Neural progenitor cell (in vitro differentiated cells): ENCODE measurements at regions not wholly inside any gene's neighbourhood (a gene's known extent, or its start where the extent isn't known, plus 50 kb on each side); places are given as distances from the start of the nearest gene placed in this dataset.

ENCODE experiments used
- DNase-seq: peaks from one replicate; pipeline ENCODE4 v3.0.0-alpha.2; 2016; ENCODE audit warnings: low spot score
- H2AFZ ChIP-seq: fragments of 200-600 bp; sonication (generic); replicated peaks from 2 replicates; pipeline ENCODE4 v1.6.1; 2016; ENCODE audit warnings: antibody characterized with exemption
- H3F3A ChIP-seq: fragments of 200-600 bp; sonication (generic); 2 replicates; pipeline ENCODE4 v1.6.1; 2016; ENCODE audit warnings: antibody characterized with exemption, low read depth
- H3K27ac ChIP-seq: fragments of 200-600 bp; sonication (generic); 2 replicates; pipeline ENCODE4 v1.5.1; 2016; ENCODE audit warnings: mild to moderate bottlenecking
- H3K27me3 ChIP-seq: fragments of 200-600 bp; sonication (generic); 2 replicates; pipeline ENCODE4 v1.6.1; 2016; ENCODE audit warnings: mild to moderate bottlenecking, moderate library complexity
- H3K36me3 ChIP-seq: fragments of 200-600 bp; sonication (generic); 2 replicates; pipeline ENCODE4 v1.5.1; 2016
- H3K4me1 ChIP-seq: fragments of 200-600 bp; sonication (generic); 2 replicates; pipeline ENCODE4 v1.6.1; 2016; ENCODE audit warnings: mixed run types
- H3K4me2 ChIP-seq: fragments of 200-600 bp; sonication (generic); 2 replicates; pipeline ENCODE4 v1.6.1; 2016
- H3K4me3 ChIP-seq: fragments of 200-600 bp; sonication (generic); 2 replicates; pipeline ENCODE4 v1.5.1; 2016
- H3K79me2 ChIP-seq: fragments of 200-600 bp; sonication (generic); 2 replicates; pipeline ENCODE4 v1.6.1; 2016; ENCODE audit warnings: low read depth
- H3K9ac ChIP-seq: fragments of 200-600 bp; sonication (generic); 2 replicates; pipeline ENCODE4 v1.6.1; 2016
- H3K9me3 ChIP-seq: fragments of 200-600 bp; sonication (generic); 2 replicates; pipeline ENCODE4 v1.5.1; 2016; ENCODE audit warnings: low read depth
- H4K20me1 ChIP-seq: fragments of 200-600 bp; sonication (generic); 2 replicates; pipeline ENCODE4 v1.6.1; 2016; ENCODE audit warnings: low read depth
- H3K27ac Mint-ChIP-seq: 3 replicates; pipeline ENCODE4 v1.8.0; 2021; ENCODE audit warnings: mixed read lengths
- H3K27me3 Mint-ChIP-seq: 2 replicates; pipeline ENCODE4 v1.8.0; 2022; ENCODE audit warnings: low read depth, mild to moderate bottlenecking, inconsistent platforms, moderate library complexity, mixed read lengths; ENCODE audit not compliant: insufficient read depth
- H3K36me3 Mint-ChIP-seq: 3 replicates; pipeline ENCODE4 v1.8.0; 2021; ENCODE audit warnings: mixed read lengths
- H3K4me1 Mint-ChIP-seq: 3 replicates; pipeline ENCODE4 v1.8.0; 2021; ENCODE audit warnings: mixed read lengths
- H3K4me3 Mint-ChIP-seq: 3 replicates; pipeline ENCODE4 v1.8.0; 2021; ENCODE audit warnings: mild to moderate bottlenecking, moderate library complexity, mixed read lengths
- H3K9me3 Mint-ChIP-seq: 3 replicates; pipeline ENCODE4 v1.8.0; 2020; ENCODE audit warnings: mixed read lengths
- EZH2 ChIP-seq: fragments of 200-600 bp; sonication (generic); IDR thresholded peaks from 2 replicates; pipeline ENCODE4 v1.6.1; 2017; ENCODE audit warnings: antibody characterized with exemption, mild to moderate bottlenecking, moderate library complexity
- EZH2phosphoT487 ChIP-seq: fragments of 200-600 bp; sonication (generic); IDR thresholded peaks from 2 replicates; pipeline ENCODE4 v1.6.1; 2017; ENCODE audit warnings: antibody characterized with exemption
- TF ChIP-seq, protein P1 (sequence below): fragments of 200-600 bp; sonication (generic); IDR thresholded peaks from 2 replicates; pipeline ENCODE4 v1.5.1; 2017; ENCODE audit warnings: antibody characterized with exemption, mild to moderate bottlenecking

DNA sequence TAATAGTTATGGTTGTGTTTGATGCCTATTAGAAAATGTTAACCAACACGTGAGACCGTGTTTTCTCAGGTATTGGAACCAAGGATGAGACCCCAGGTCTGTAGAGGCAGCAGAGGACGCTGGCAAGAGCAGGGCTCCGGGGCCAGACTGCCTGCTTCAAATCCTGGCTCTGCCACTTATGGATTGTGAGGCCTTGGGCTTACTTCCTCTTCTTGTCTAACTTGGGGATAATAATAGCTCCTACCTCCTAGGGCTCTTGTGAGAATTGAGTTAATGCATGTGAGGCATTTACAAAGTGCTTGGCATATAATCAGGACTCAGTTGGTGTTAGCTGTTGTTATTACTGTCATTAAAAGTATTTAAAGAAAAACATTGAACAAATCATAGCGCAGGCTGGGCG is 85.5 kb upstream of the PITX1 start:
- no peak overlapping the region for H3K4me3 Mint-ChIP-seq
- peaks cover 5% of the 10 kb centered on the region for H3K4me1 Mint-ChIP-seq
- H3F3A ChIP-seq, result peaks cover 6% of the 10 kb centered on the region
- no peaks in the 10 kb centered on the region for H4K20me1 ChIP-seq
- H3K9ac ChIP-seq, result no peak overlapping the region
- H3K27ac Mint-ChIP-seq, result no peak overlapping the region
- H3K4me2 ChIP-seq, result no peak overlapping the region
- H3K27me3 ChIP-seq, result peaks cover 30% of the 10 kb centered on the region
- TF ChIP-seq, protein P1, sequence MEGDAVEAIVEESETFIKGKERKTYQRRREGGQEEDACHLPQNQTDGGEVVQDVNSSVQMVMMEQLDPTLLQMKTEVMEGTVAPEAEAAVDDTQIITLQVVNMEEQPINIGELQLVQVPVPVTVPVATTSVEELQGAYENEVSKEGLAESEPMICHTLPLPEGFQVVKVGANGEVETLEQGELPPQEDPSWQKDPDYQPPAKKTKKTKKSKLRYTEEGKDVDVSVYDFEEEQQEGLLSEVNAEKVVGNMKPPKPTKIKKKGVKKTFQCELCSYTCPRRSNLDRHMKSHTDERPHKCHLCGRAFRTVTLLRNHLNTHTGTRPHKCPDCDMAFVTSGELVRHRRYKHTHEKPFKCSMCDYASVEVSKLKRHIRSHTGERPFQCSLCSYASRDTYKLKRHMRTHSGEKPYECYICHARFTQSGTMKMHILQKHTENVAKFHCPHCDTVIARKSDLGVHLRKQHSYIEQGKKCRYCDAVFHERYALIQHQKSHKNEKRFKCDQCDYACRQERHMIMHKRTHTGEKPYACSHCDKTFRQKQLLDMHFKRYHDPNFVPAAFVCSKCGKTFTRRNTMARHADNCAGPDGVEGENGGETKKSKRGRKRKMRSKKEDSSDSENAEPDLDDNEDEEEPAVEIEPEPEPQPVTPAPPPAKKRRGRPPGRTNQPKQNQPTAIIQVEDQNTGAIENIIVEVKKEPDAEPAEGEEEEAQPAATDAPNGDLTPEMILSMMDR, result no peak
- TF ChIP-seq EZH2phosphoT487 (no peak), EZH2 (no peak)
- no peaks in the 10 kb centered on the region for H3K9me3 ChIP-seq
- H3K36me3 Mint-ChIP-seq, result no peaks in the 10 kb centered on the region
- H3K79me2 ChIP-seq, result no peaks in the 10 kb centered on the region
- peaks cover 9% of the 10 kb centered on the region for H3K4me1 ChIP-seq
- H3K27me3 Mint-ChIP-seq, result peaks cover 7% of the 10 kb centered on the region
- no peak overlapping the region for H3K4me3 ChIP-seq
- H3K9me3 Mint-ChIP-seq, result no peaks in the 10 kb centered on the region
- no peak for DNase-seq
- no peak overlapping the region for H3K27ac ChIP-seq
- H2AFZ ChIP-seq, result no peak overlapping the region
- H3K36me3 ChIP-seq, result no peaks in the 10 kb centered on the region

DNA sequence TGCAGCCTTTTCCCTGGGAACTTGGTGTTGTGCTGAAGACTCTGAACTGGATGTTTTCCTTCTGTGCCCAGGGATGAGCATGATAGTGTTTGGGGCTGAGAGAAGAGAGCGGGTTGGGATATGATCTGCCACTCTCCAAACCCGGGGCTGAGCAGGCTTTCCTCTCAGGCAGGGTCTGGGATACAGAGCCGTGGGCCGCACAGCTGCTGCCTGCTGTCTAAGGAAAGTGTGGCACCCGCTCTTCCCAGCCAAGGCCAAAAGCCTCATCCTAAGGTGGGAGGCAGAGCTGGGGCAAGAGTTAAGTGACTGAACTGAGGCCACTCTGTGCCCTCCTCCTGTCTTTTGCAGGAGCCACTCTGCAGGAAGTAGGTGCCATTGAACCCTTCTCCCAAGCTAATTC is 83.6 kb upstream of the PITX1 start:
- Histone ChIP-seq H3K9me3 (no peaks in the 10 kb centered on the region), H3F3A (no peaks in the 10 kb centered on the region), H3K27me3 (peaks cover 23% of the 10 kb centered on the region), H3K4me3 (no peak overlapping the region), H3K4me1 (peaks cover 4% of the 10 kb centered on the region), H3K4me2 (no peak overlapping the region), H3K27ac (no peak overlapping the region), H3K36me3 (no peaks in the 10 kb centered on the region), H3K79me2 (no peaks in the 10 kb centered on the region), H3K9ac (no peak overlapping the region), H2AFZ (no peak overlapping the region), H4K20me1 (no peaks in the 10 kb centered on the region)
- H3K27ac Mint-ChIP-seq, result no peak overlapping the region
- no peaks in the 10 kb centered on the region for H3K9me3 Mint-ChIP-seq
- TF ChIP-seq, protein P1, result no peak
- no peak for TF ChIP-seq EZH2
- no peak for TF ChIP-seq EZH2phosphoT487
- DNase-seq, result no peak
- H3K27me3 Mint-ChIP-seq, result peaks cover 9% of the 10 kb centered on the region
- no peak overlapping the region for H3K4me3 Mint-ChIP-seq
- no peaks in the 10 kb centered on the region for H3K36me3 Mint-ChIP-seq
- H3K4me1 Mint-ChIP-seq, result peaks cover 5% of the 10 kb centered on the region

DNA sequence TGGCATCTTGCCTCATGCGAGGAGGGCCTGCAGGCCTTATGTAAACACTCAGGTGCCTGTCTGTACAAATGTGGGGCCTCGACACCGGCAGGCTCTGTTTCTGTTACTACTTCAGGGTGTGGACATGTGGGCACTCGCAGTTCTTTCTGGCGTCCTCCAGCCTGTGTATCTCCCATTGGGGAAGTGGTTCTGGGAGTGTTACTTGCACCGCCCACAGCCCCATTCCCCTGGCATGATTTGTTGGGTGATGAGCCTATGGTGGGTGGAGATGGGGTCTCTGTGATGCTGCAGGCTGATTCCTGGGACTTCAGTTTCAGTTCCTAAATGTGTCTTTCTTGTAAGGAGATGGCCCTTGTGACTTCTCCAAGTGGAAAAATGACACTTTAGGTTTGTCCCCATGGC is 82.1 kb upstream of the PITX1 start:
- H2AFZ ChIP-seq, result no peak overlapping the region
- Mint-ChIP-seq H3K9me3 (no peaks in the 10 kb centered on the region), H3K27ac (no peak overlapping the region), H3K4me1 (peaks cover 12% of the 10 kb centered on the region), H3K27me3 (peaks cover 8% of the 10 kb centered on the region), H3K4me3 (no peak overlapping the region), H3K36me3 (no peaks in the 10 kb centered on the region)
- no peak overlapping the region for H3K4me3 ChIP-seq
- no peak overlapping the region for H3K27ac ChIP-seq
- H4K20me1 ChIP-seq, result no peaks in the 10 kb centered on the region
- H3K4me2 ChIP-seq, result no peak overlapping the region
- H3K4me1 ChIP-seq, result peaks cover 14% of the 10 kb centered on the region
- no peaks in the 10 kb centered on the region for H3K9me3 ChIP-seq
- TF ChIP-seq EZH2phosphoT487 (no peak), EZH2 (no peak)
- TF ChIP-seq, protein P1, result no peak
- no peaks in the 10 kb centered on the region for H3K36me3 ChIP-seq
- DNase-seq, result no peak
- H3F3A ChIP-seq, result no peaks in the 10 kb centered on the region
- no peak overlapping the region for H3K9ac ChIP-seq
- H3K79me2 ChIP-seq, result no peaks in the 10 kb centered on the region
- peaks cover 16% of the 10 kb centered on the region for H3K27me3 ChIP-seq
